Gastroesophageal sphincter (tissue), 4 donors: ENCODE measurements at regions not wholly inside any gene's neighbourhood (a gene's known extent, or its start where the extent isn't known, plus 50 kb on each side); places are given as distances from the start of the nearest gene placed in this dataset.

Experiments
- ATAC-seq: fragments of 150-250 bp; one replicate; pipeline ENCODE4 v1.9.1; 2016; ENCODE audit warnings: mild to moderate bottlenecking, moderate library complexity
- H3K27ac ChIP-seq, 4 donors: fragments of 200-600 bp; sonication (generic) in 3 of 4; 1 replicate in 3 of 4; 2 replicates in 1 of 4; pipeline ENCODE4 v1.5.1; 2016 to 2019
- H3K27me3 ChIP-seq: fragments of 200-600 bp; sonication (generic); one replicate; pipeline ENCODE4 v1.5.1; 2019
- H3K36me3 ChIP-seq, 2 donors: fragments of 200-600 bp; sonication (generic); one replicate each; pipeline ENCODE4 v1.5.1; 2019; ENCODE audit warnings: control low read depth in 1 of 2
- H3K4me1 ChIP-seq, 3 donors: fragments of 200-600 bp; sonication (generic); 1 replicate in 2 of 3; 2 replicates in 1 of 3; pipeline ENCODE4 v1.5.1; 2016 to 2019; ENCODE audit warnings: control low read depth in 2 of 3
- H3K4me3 ChIP-seq, 2 donors: fragments of 200-600 bp; sonication (generic); one replicate each; pipeline ENCODE4 v1.5.1; 2019; ENCODE audit warnings: mild to moderate bottlenecking in 1 of 2, moderate library complexity in 1 of 2
- H3K9me3 ChIP-seq, 3 donors: fragments of 200-600 bp; sonication (generic); one replicate each; pipeline ENCODE4 v1.5.1; 2017 to 2019; ENCODE audit warnings: control low read depth in 2 of 3
- CTCF ChIP-seq, 4 experiments: fragments of 200-600 bp in 2 of 4; fragments of 450-650 bp in 2 of 4; sonication (generic) in 1 of 4; IDR thresholded peaks; one replicate each; pipeline ENCODE4 v1.5.1; 2017 to 2019; ENCODE audit warnings: antibody characterized with exemption in 4 of 4, mild to moderate bottlenecking in 2 of 4, moderate library complexity in 2 of 4
- EP300 ChIP-seq: sonication (generic); formaldehyde crosslinking; IDR thresholded peaks from one replicate; pipeline ENCODE4 v1.6.1; 2017; ENCODE audit warnings: antibody characterized with exemption, mild to moderate bottlenecking
- POLR2A ChIP-seq, 2 donors: fragments of 450-650 bp; IDR thresholded peaks; one replicate each; pipeline ENCODE4 v1.6.1; 2017; ENCODE audit warnings: antibody characterized with exemption in 2 of 2, mild to moderate bottlenecking in 2 of 2, moderate library complexity in 1 of 2
- POLR2AphosphoS5 ChIP-seq: sonication (generic); formaldehyde crosslinking; IDR thresholded peaks from one replicate; pipeline ENCODE4 v1.6.1; 2017; ENCODE audit warnings: antibody characterized with exemption
- WGBS, 2 donors: methylation state at CpG; one replicate each; pipeline ENCODE4 v1.1.5; 2018; ENCODE audit warnings: low coverage in 1 of 2; 5-methylcytosine and 5-hydroxymethylcytosine counted together

- no peak for ATAC-seq
- Histone ChIP-seq H3K27ac (no peak overlapping the region), H3K9me3 (no peaks in the 10 kb centered on the region), H3K36me3 (no peaks in the 10 kb centered on the region), H3K27me3 (peaks cover 3% of the 10 kb centered on the region), H3K4me3 (no peak overlapping the region), H3K4me1 (no peaks in the 10 kb centered on the region)
- TF ChIP-seq EP300 (no peak), POLR2AphosphoS5 (no peak), CTCF (IDR thresholded peaks at IDR 0.05) (no peak), POLR2A (IDR thresholded peaks at IDR 0.05) (no peak)
Observed at GRCh38 chr3:182622241-182622545, 171.1 kb upstream of the ATP11B start.

GRCh38 chr3:182626484-182627467, 166.5 kb upstream of the ATP11B start:
- WGBS, 2 donors: 66 to 87% methylated on average over 3 to 4 of the region's 4 CpGs
- H3K4me1 ChIP-seq: no peaks in the 10 kb centered on the region
- no peak for TF ChIP-seq EP300
- no peak for TF ChIP-seq POLR2A (IDR thresholded peaks at IDR 0.05)
- no peak for TF ChIP-seq CTCF (IDR thresholded peaks at IDR 0.05)
- no peak for TF ChIP-seq POLR2AphosphoS5
- H3K9me3 ChIP-seq: no peaks in the 10 kb centered on the region
- H3K27me3 ChIP-seq: peaks cover 3% of the 10 kb centered on the region
- no peaks in the 10 kb centered on the region for H3K36me3 ChIP-seq
- ATAC-seq: no peak
- no peak overlapping the region for H3K4me3 ChIP-seq
- H3K27ac ChIP-seq: no peak overlapping the region

- no peaks in the 10 kb centered on the region for H3K36me3 ChIP-seq
- H3K27me3 ChIP-seq: peaks cover 3% of the 10 kb centered on the region
- no peaks in the 10 kb centered on the region for H3K9me3 ChIP-seq
- ATAC-seq: no peak
- H3K4me1 ChIP-seq: no peaks in the 10 kb centered on the region
- no peak overlapping the region for H3K27ac ChIP-seq
- 84 to 85% methylated on average over 2 of the region's 2 CpGs for WGBS, 2 donors
- H3K4me3 ChIP-seq: no peak overlapping the region
- TF ChIP-seq POLR2A (IDR thresholded peaks at IDR 0.05) (no peak), EP300 (no peak), POLR2AphosphoS5 (no peak), CTCF (IDR thresholded peaks at IDR 0.05) (no peak)
Observed at GRCh38 chr3:182628531-182628930, 164.8 kb upstream of the ATP11B start.

- 18 to 100% methylated on average over 1 of the region's 1 CpG for WGBS, 2 donors
- no peaks in the 10 kb centered on the region for H3K4me1 ChIP-seq
- H3K4me3 ChIP-seq: no peak overlapping the region
- H3K9me3 ChIP-seq: no peaks in the 10 kb centered on the region
- no peaks in the 10 kb centered on the region for H3K36me3 ChIP-seq
- no peak overlapping the region for H3K27ac ChIP-seq
- no peak for ATAC-seq
- peaks cover 3% of the 10 kb centered on the region for H3K27me3 ChIP-seq
- TF ChIP-seq POLR2A (IDR thresholded peaks at IDR 0.05): no peak
- no peak for TF ChIP-seq POLR2AphosphoS5
- TF ChIP-seq EP300: no peak
- no peak for TF ChIP-seq CTCF (IDR thresholded peaks at IDR 0.05)
Observed at GRCh38 chr3:182629521-182629920, 163.8 kb upstream of the ATP11B start.
